Activated CD4-positive, alpha-beta T cell treated with anti-CD3 and anti-CD28 coated beads, Interleukin-10, Interleukin-2, amounts not matched to agents 100 ng/mL and 50 ng/mL, durations not matched to agents 16 hours and 8 hours (primary cell): ENCODE measurements at regions not wholly inside any gene's neighbourhood (a gene's known extent, or its start where the extent isn't known, plus 50 kb on each side); places are given as distances from the start of the nearest gene placed in this dataset.
"Not testable (repeated sequence)": the region's sequence is repeated elsewhere in the genome, so short reads cannot be mapped to it uniquely, and the experiment has no call there.

Experiments
- DNase-seq: peaks from one replicate; pipeline ENCODE4 v3.0.0-alpha.2; 2020

GRCh38 chr10:63675171-63675570 is 154.0 kb downstream of the REEP3 start:
- no peak for DNase-seq

- peak; percentile 20 for DNase-seq
Measured at GRCh38 chr10:63677001-63677400, 155.8 kb downstream of the REEP3 start.

GRCh38 chr10:63680545-63680944 is 159.3 kb downstream of the REEP3 start:
- not testable (repeated sequence) for DNase-seq

GRCh38 chr10:63681993-63682697 is 160.9 kb downstream of the REEP3 start:
- peak; percentile 46 for DNase-seq

- DNase-seq: not testable (repeated sequence)
Measured at GRCh38 chr10:63682698-63683052, 161.5 kb downstream of the REEP3 start.

- peak; percentile 41 for DNase-seq
Measured at GRCh38 chr10:63683223-63683622, 162.0 kb downstream of the REEP3 start.

- DNase-seq: no peak
Measured at GRCh38 chr10:63683686-63684085, 162.5 kb downstream of the REEP3 start.

GRCh38 chr10:63684257-63684936 is 163.2 kb downstream of the REEP3 start:
- DNase-seq: no peak

GRCh38 chr10:63689768-63690167 is 168.6 kb downstream of the REEP3 start:
- no peak for DNase-seq

GRCh38 chr10:63692220-63692896 is 171.2 kb downstream of the REEP3 start:
- no peak for DNase-seq

GRCh38 chr10:63693021-63693420 is 171.8 kb downstream of the REEP3 start:
- DNase-seq: not testable (repeated sequence)

GRCh38 chr10:63696205-63696604 is 175.0 kb downstream of the REEP3 start:
- DNase-seq: no peak

- DNase-seq: no peak
Measured at GRCh38 chr10:63697956-63698786, 177.0 kb downstream of the REEP3 start.

- no peak for DNase-seq
Measured at GRCh38 chr10:63698787-63699150, 177.6 kb downstream of the REEP3 start.

- peak; percentile 63 for DNase-seq
Measured at GRCh38 chr10:63699785-63700613, 178.8 kb downstream of the REEP3 start.

GRCh38 chr10:63700631-63701156 is 179.5 kb downstream of the REEP3 start:
- DNase-seq: no peak

GRCh38 chr10:63702092-63702491 is 180.9 kb downstream of the REEP3 start:
- DNase-seq: no peak

GRCh38 chr10:63703113-63703670 is 182.0 kb downstream of the REEP3 start:
- DNase-seq: no peak

GRCh38 chr10:63703740-63704345 is 182.6 kb downstream of the REEP3 start:
- no peak for DNase-seq

GRCh38 chr10:63707254-63707910 is 186.2 kb downstream of the REEP3 start:
- peak; percentile 94 for DNase-seq

- no peak for DNase-seq
Measured at GRCh38 chr10:63708421-63708820, 187.2 kb downstream of the REEP3 start.
